NCI-H1417 treated with DMSO at 0.1 percent for 48 hours (cell line): ENCODE measurements at regions not wholly inside any gene's neighbourhood (a gene's known extent, or its start where the extent isn't known, plus 50 kb on each side); places are given as distances from the start of the nearest gene placed in this dataset.
A peak's percentile ranks its signal among the peaks of the same experiment; 100 is the strongest.

Experiments used
- DNase-seq: peaks from one replicate; lab custom pipeline; 2025; lab: John Stamatoyannopoulos, UW

DNA sequence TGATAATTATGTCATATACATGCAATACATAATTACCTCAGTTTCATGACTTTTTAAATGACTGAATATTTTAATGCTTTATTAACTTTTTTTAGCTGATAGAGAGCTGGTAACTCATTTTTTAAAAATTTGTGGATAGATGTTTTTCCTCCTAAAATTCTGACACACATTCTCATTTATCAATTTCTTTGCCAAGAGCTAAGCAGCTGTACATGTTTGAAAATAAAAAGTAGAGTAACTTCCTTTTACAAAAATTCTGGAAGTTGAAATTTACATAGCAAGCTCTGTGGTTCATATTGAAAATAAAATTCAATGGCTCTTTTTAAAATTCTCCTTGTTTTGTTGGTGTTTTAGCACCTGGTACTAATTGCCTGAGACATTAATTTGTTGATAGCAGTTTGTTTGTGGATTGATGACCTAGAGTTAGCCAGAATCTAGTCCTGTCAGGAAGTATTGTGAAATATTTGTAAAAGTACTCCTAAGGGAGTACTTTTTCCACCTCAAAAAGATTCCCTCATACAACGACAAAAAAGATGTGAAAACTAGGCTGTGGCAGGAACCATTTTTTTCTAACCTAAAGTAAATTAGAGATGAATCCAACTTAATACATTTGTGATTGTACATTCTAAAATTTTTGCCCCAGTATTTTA is 621.8 kb downstream of the BCKDHB start:
- DNase-seq, result no peak

DNA sequence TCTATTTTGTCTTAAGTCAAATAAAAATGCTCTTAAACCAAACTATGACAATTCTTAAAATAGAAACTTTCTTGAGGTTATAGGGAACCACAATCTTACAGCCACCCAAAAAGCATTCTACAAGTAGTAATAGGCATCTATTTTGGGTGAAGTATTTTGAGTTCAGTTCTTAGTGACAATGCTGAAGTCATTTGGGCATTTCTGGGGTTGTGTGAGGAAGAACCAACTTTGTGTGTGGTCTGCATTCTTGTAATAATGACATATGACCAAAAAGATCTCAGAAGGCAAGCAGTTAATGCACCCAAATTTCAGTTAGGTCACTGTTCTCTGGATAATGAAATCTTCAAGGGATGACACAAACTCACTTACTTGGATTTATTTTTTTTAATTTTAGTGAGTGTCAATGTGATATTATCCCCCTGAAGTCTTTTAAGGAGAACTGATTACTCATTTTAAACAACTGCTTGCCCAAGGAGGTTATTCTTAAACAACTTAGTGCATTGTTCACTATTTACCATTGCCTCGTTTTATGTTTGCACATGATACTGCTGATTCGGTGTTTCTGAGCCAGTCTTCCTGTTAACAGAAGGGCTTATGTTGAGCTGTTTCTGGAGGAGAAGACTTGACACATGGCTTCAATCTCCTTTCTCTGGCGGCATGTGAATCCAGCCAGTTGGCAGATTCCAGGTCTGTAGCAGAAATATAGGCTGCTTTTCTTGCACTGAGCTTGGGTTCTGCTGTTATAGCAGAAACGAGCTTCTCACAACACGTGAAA is 618.9 kb downstream of the BCKDHB start:
- no peak for DNase-seq

DNA sequence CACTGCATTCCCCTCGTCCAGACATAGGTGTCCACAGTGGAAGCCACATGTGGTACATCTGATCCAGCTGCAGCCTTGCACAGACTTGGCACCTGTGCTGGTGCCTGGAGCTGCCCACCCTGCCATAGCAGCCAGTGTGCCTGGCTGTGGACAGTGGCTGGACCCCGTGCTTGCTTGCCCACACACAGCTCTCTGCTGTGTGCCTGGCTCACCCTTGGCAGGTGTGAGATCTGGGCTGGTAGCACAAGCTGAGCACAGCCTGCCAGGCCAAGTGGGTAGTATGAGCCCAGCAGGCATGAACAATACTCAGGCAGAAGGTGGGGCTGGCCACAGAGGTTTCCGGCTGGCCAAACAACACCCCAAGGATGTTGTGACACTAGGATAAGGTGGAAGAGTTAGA is 614.4 kb downstream of the BCKDHB start:
- DNase-seq, result no peak

DNA sequence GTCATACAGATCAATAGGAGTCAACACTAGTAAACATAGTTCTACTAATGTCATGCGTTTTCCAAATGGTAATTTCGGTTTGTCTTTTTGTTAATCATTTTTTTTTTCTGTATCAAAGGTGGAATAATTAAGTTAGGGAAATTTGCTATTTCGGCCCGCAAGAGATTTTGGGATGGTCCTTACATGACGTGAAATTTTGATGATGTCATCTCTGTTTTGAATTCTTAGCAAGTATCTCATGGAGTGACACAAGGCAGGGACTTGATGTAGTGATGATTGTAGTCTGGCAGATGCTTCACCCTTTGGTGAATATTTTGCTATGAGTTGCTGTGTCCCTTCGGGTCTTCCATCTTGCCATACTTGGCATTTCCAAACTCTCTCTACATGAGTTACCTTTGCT is 608.0 kb downstream of the BCKDHB start:
- DNase-seq, result no peak

DNA sequence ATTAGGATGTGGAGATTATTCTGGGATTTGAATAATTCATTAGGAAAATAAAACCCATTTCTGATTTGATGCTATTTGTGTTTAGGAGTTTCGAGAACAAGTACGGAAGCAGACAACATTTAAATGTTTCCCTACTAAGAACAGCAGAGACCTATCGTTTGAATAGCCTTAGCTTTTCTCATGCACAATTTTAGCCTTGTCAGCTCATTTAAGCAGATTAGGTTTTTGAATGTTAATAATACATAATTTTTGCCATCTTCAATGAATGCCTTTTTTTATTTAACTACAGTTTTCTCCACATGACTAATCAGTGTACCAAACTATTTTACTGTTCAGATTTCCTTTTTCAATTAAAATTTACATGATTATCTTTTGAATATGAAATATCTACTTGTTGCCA is 592.0 kb downstream of the BCKDHB start:
- no peak for DNase-seq

DNA sequence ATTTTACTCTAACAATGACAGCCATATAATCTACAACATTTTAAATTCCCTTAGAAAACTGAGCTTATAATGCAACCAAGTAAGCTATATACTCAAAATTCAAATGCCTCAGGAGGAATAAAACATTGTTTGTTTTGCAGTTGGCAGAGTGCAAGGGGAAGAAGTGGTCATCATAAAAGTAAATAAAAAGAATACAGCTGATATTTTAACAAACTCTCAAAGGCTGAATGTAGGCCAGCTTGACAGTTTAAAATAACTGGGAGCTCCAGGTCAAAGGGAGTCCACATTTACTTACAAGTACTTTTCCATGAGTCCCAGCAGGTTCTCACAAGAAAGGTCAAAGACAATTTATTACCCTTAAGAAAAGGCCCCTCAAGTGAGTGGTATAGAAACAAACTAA is 589.8 kb downstream of the BCKDHB start:
- no peak for DNase-seq

DNA sequence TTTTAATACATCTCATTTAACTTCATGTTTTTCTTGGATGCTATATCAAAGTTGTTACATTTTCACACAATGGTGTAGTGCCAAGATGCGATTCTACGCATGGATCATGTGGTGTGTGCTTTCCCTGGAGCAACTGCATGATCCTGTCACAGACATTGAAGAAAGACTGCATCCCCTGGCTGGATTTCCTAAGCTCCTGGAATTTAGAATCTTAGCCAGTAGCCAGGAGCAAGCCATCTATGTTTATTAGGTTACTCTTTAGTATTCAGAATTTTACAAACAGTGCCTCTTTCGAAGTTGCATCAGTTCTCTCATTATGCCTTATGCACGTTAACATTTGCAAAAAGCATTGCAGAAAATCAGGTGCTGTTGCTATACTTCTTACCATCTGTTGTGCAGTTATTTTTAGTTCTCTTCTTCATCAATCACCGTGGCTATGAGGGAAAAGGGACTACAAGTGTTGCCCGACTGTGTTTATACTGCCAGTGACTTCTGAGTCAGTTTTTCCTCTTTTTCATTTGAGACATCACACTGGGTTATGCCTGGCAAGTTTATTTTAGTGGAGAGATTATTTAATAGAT is 584.2 kb downstream of the BCKDHB start:
- DNase-seq, result no peak

DNA sequence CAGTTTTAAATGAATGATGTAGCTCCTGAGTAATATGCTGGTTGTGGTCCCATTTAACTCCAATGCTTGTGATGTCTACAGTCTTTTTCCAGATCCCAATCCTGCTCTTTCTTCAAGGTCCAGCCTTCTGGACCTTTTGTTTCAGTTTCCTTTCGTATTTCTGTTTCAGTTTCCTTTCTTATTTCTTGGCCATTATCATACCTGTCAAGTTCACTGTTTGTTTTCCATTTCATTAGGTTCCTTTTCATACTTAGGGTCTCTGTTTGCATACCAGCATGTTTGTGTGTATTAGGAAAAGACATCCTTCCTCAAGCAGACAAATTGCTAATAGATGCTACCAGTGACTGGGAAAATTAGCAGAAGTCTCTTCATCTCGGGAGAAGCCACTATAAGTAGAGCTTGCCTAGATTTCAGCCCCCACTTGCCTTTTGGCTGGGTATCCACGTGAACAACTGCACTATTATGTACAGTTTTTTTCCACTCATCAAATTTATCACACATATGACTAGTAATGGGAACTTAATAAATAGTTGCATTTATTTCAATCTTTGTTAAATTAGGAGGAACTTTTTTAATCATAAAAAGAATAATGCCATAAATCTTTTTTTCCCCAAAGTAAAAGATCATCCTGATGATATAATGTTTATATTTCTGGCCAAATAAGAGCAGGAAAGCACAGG is 583.4 kb downstream of the BCKDHB start:
- DNase-seq, result no peak

DNA sequence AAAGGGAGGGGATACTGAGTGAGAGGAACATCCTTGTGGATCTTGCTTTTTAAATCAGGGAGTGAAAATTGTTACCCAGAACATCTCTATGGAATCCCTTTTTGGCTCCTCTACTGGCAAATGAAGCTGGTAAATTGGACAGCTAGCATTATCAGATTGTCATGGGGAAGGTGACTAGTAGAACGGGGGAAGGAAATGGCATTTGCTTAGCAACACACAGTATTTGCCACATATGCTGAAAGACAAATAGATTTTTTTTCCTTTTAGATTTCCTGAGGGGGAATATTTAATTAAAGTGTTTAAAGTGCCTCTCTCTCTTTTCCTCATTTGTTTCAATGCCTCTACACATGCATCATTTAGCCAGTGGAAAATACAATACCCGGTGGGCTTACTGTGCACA is 573.5 kb downstream of the BCKDHB start:
- no peak for DNase-seq

DNA sequence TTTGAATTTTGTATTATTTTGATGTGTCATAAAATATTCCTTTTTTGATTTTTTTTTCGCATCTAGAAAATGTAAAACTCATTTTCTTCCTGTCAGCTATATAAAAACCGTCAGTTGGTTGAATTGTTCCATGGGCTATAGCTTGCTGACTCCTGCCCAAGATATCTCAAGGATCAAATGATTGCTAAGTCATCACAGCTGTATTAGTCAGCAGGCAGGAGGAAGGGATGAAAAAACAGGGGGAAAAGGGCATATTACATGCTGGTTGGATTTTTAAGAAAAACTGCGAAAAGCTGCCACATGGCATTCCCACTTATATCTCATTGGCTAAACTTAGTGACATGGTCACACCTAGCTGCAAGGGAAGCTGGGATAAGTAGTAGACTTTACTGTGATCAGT is 569.9 kb downstream of the BCKDHB start:
- DNase-seq, result no peak

DNA sequence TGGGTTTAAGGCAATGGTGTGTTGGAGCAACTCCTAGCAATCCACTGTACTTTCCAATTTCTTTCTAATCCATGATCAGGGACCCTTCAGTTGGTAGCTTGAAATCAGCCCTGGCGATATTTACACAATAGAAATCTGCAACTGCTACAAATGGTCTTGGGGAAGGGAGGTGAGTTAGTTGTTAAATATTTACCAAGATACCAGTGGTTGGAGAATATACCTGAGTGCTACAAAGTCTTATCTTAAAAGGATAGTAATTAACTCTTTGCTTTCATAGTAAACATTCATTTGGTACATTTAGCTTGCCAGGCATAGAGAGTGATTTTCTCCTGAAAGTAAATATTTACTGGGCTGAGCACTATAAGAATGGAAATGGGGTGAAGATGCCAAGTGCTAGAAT is 568.2 kb downstream of the BCKDHB start:
- no peak for DNase-seq

DNA sequence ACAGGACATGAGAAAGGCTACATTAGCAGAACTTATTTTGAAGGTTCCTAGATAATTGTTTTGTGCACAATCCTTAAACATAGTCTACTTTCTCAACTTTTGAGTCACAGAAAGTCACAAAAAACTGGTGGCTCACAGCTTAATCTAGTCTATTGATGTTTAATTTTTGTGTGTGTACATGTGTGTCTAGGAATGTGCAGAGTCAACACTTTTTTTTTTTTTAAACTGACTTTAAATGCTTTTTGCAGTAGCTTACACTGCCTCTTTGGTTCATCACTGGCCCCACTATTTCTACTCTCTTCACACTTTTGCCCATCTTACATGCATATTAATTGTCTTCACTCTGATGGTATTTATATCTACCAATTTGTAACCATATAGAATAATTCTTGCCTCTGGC is 566.9 kb downstream of the BCKDHB start:
- DNase-seq, result no peak

DNA sequence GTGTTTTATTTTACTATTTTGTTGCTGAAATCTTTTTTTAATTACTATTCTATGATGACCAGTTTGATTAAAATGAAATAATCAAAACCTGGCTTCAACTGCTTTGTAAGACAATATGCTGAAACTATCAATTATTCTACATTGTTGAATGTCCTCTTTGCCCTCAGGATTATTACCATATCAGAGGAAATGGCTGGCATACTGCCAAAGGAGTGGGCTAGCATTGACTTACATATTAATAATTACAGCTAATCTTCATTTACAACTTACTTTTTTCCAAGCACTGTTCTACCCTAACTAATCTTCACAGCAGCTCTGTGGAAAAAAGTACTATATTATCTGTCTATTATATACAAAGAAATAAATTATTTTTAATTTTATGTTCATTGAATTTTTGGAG is 560.5 kb downstream of the BCKDHB start:
- peak; percentile 20 for DNase-seq

DNA sequence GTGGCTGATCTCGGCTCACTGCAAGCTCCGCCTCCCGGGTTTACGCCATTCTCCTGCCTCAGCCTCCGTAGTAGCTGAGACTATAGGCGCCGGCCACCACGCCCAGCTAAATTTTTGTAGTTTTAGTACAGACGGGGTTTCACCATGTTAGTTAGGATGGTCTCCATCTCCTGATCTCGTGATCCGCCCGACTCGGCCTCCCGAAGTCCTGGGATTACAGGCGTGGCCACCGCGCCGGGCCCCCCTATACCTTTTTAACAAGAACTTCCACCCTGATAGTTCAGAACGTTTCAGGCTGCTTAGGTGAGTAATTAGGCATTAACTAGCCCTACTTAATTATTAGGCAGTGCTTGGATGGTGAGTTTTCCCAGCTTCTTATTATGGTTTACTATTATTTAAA is 552.5 kb downstream of the BCKDHB start:
- no peak for DNase-seq

DNA sequence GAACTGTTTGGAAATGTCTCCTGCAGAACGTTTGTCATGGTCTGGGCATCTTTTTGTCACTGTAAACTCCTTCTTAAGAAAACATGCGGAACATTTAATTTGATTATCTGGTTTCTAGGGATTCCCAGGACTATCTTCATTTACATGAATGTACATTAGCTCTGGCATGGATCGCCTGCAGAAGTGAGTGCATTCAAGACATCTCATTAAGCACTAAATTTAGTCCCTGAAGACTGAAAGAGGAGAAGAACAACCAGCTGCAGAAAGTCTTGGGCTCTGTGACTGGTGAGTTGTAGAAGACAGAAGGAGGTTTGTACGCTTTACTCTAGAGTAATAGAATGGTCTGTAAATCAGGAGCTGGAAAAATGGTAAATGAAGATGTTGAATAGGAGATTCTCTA is 540.7 kb downstream of the BCKDHB start:
- no peak for DNase-seq

DNA sequence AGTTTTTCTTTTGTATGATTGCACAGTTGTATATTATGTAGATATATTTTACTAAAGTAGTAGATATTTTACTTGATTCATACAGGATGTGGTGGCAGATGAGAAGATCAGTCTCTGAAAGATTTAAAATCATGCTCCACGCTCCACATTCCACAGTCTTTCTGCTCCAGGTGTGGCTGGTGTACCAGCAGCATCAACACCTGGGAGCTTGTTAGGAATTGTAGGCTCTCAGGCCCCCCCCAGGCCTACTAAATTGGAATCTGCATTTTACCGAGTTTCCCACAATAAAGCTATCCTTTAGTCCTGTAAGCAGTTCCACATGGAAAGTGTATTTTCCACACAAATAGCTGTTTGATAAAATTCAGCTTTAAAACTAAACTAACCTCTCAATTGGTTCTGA is 537.4 kb downstream of the BCKDHB start:
- DNase-seq, result no peak

DNA sequence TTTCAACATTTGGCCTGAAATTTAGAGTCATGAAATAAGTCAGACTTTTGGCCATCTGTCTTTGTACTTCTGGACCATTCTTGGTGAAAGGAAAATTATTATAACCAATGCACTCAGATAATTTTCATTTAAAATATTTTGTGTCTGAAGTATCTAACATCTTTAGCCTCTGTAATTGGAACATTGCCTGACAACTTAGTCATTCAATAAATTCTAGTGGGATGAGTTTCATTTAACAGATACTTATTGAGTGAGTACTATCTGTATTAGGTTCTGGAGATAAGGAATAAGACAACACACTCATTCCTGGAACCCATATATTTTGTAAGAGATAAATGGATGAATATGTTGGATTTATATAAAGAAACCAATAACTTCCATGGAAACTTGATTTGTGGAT is 536.0 kb downstream of the BCKDHB start:
- DNase-seq, result no peak

DNA sequence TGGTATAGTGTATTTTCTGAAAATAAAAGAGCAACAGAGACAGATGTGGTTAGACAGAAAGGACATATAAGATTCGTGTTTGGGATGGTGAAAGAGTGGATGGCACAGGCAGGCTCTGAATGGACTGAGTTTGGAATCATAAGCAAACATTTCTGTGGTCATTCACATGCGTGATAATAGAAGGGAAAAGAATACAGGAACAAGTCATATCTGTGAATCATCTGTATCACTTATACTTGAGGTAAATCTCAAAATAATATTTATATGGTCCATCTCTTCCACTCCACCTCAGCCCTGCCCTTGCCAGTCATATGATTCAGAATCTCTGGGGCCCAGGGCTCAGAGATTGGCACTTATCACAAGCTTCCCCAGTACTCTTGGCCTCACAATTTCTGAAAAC is 535.1 kb downstream of the BCKDHB start:
- DNase-seq, result no peak

DNA sequence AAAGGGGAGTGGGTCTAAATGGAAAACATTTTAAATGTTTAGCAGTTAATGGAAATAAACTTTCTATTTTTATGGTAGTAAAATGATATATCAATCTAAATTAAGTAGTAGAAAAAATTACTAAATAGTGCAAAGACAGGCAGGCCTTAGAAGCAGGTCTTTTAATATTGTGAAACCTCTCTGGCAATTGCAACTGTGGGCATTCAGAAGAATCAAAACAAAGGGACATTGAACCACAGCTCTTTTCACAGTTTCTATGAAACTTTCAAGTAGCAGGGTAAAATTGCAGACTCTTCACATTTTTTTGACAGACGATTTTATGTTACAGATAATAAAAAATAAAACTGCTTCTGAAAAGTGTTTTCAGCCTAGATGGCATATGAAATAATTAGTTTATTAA is 533.7 kb downstream of the BCKDHB start:
- DNase-seq, result no peak

DNA sequence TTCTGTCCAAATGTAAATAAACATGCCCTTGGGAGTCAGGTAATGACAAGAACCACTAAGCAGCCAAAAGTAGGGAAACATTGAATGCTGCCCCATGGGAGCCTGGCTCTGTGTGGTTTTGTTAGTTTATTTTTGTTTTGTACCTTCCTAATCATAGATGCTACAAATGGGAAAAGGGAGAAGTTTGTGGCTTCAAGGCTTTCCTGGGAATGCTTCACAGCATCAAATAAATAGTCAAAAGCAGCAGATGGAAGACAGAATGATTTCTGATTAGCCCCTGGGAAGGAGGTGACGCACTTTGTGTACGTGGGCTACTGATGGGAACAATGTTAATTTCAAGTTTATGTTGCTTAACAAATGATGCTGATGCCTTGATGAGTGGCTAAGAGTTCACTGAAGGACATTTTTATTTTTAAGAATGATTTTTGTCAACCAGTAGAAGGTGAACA is 532.7 kb downstream of the BCKDHB start:
- DNase-seq, result no peak

DNA sequence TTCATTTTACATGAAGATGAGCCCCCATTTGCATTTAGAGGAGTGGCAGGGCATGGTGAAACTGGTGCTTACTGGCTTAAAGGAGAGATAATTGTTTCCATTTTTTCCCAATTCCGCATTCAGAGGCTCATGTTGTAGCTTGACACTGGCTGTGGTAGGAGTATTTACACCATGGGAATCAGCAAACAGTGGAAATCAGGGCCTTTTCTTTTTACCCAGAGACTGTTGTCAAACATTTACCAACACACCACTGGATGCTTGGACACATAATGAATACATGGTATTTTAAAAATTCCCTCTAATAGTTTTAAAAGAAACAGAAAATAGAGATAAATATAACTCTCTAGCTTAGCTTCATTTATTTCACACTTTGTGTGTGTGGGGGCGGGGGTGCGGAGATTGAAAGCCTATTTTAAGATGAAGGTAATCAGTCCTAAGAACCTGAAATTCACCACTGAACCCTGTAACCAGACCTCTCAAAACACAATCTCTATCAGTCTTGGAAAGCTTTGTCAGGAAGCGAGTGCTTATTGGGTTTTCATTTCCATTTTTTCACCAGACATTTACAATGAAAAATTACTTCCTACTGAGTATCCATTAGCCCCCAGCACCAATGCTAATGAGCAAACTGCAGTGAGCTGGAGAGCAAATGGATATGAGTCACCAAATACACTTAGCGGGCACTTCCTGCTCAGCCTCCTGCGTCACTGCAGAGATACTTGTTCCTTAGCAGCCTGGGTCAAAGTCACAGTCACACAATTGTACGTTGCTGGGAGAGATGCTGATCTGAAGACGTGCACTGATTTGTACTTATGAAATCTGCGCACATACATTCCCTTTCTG is 532.0 kb downstream of the BCKDHB start:
- peak; percentile 20 for DNase-seq

DNA sequence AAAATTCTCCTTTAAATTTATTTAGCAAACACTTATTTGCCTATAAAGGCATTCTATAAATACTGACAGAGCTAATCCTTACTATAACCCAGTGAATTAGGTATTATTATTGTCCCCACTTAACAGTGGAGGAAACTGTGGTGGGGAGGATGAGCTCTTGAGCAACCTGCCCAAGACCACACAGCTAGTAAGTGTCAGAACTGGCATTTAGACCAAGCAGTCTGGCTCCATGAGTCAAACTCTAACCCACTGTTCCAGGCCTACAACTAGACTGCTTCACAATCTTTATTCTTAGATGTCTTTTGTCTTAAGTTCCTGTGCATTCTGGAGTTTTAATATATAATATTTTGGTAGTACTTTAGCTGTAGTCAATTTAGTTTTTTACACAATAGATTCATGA is 530.8 kb downstream of the BCKDHB start:
- no peak for DNase-seq
